H1 (cell line): ENCODE measurements at regions not wholly inside any gene's neighbourhood (a gene's known extent, or its start where the extent isn't known, plus 50 kb on each side); places are given as distances from the start of the nearest gene placed in this dataset.
A peak's percentile ranks its signal among the peaks of the same experiment; 100 is the strongest.

Experiments
- CTCF ChIA-PET: fragments of 300-600 bp; sonication (Branson Sonifier 250); formaldehyde crosslinking; loops from one replicate; lab custom pipeline; 2021; ENCODE audit not compliant: partially characterized antibody; lab: Charles Lee
- POLR2A ChIA-PET: fragments of 300-600 bp; sonication (Branson Sonifier 250); formaldehyde crosslinking; loops from one replicate; lab custom pipeline; 2021; ENCODE audit warnings: inconsistent platforms; ENCODE audit not compliant: partially characterized antibody; lab: Charles Lee
- DNase-seq, 2 experiments: peaks; one replicate each; pipeline versions ENCODE4 v3.0.0 to v3.0.0-alpha.2; 2010 to 2022; ENCODE audit warnings: low spot score in 2 of 2, low read depth in 1 of 2, mixed read lengths in 1 of 2
- FAIRE-seq: peaks from 2 replicates; lab custom pipeline; 2011; peaks lifted over from hg19 to GRCh38; lab: Jason Lieb, UNC
- H2AFZ ChIP-seq: 2 replicates; pipeline ENCODE4 v1.8.1; 2012; ENCODE audit warnings: low read length, inconsistent platforms
- H2AK5ac ChIP-seq: 2 replicates; pipeline ENCODE4 v1.6.1; 2013; ENCODE audit warnings: low read depth, low read length
- H2BK120ac ChIP-seq: replicated peaks from 2 replicates; pipeline ENCODE3; 2013; ENCODE audit warnings: low read depth, low read length, inconsistent platforms
- H2BK12ac ChIP-seq: 2 replicates; pipeline ENCODE4 v1.6.1; 2013; ENCODE audit warnings: low read depth, low read length
- H2BK15ac ChIP-seq: 2 replicates; pipeline ENCODE4 v1.6.1; 2013; ENCODE audit warnings: low read length
- H2BK20ac ChIP-seq: 2 replicates; pipeline ENCODE4 v1.6.1; 2013; ENCODE audit warnings: low read length
- H2BK5ac ChIP-seq: 2 replicates; pipeline ENCODE4 v1.6.1; 2013; ENCODE audit warnings: low read depth, low read length
- H3K14ac ChIP-seq: 2 replicates; pipeline ENCODE4 v1.6.1; 2013; ENCODE audit warnings: inconsistent platforms; ENCODE audit not compliant: insufficient read length
- H3K18ac ChIP-seq: 2 replicates; pipeline ENCODE4 v1.6.1; 2013; ENCODE audit warnings: low read length; ENCODE audit errors: extremely low read depth
- H3K23ac ChIP-seq: 2 replicates; pipeline ENCODE4 v1.6.1; 2013; ENCODE audit warnings: inconsistent platforms; ENCODE audit not compliant: insufficient read length
- H3K23me2 ChIP-seq: 2 replicates; pipeline ENCODE4 v1.6.1; 2013; ENCODE audit warnings: low read depth, low read length
- H3K27ac ChIP-seq: 2 replicates; pipeline ENCODE4 v1.6.1; 2011; ENCODE audit warnings: low read depth, low read length, inconsistent platforms
- H3K27me3 ChIP-seq, 4 experiments: replicated peaks in 1 of 4; 1 replicate in 1 of 4; 2 replicates in 3 of 4; pipeline versions ENCODE4 v1.6.1 to v1.8.1; 2011 to 2013; ENCODE audit warnings: low read length in 3 of 4, mild to moderate bottlenecking in 3 of 4, inconsistent platforms in 2 of 4, mixed read lengths in 2 of 4, moderate library complexity in 1 of 4; ENCODE audit not compliant: control insufficient read depth in 3 of 4, insufficient read depth in 3 of 4; ENCODE audit errors: extremely low read depth in 1 of 4
- H3K36me3 ChIP-seq, 4 experiments: 2 replicates each; pipeline versions ENCODE4 v1.6.1 to v1.8.1; 2011 to 2013; ENCODE audit warnings: mild to moderate bottlenecking in 4 of 4, low read length in 3 of 4, moderate library complexity in 2 of 4, control low read depth in 1 of 4, inconsistent platforms in 1 of 4; ENCODE audit not compliant: insufficient read depth in 4 of 4, control insufficient read depth in 2 of 4
- H3K4ac ChIP-seq: replicated peaks from 2 replicates; pipeline ENCODE3; 2013; ENCODE audit warnings: low read length, low read depth, mixed read lengths, inconsistent platforms; ENCODE audit not compliant: insufficient read length
- H3K4me1 ChIP-seq, 4 experiments: replicated peaks in 1 of 4; 1 replicate in 1 of 4; 2 replicates in 3 of 4; pipeline versions ENCODE4 v1.6.1 to v1.8.1; 2011 to 2013; ENCODE audit warnings: low read length in 3 of 4, inconsistent platforms in 2 of 4, mixed read lengths in 1 of 4; ENCODE audit not compliant: insufficient read depth in 4 of 4, control insufficient read depth in 3 of 4
- H3K4me2 ChIP-seq, 2 experiments: 2 replicates each; pipeline versions ENCODE4 v1.6.1 to v1.8.1; 2011 to 2013; ENCODE audit warnings: low read depth in 2 of 2, low read length in 2 of 2, control low read depth in 1 of 2, inconsistent platforms in 1 of 2, mild to moderate bottlenecking in 1 of 2; ENCODE audit not compliant: insufficient read depth in 1 of 2
- H3K4me3 ChIP-seq, 4 experiments: fragments of 200-600, 300-600 bp in 1 of 4; sonication (generic), shearing (Covaris generic), sonication (Bioruptor Twin) in 1 of 4; 2 replicates each; pipeline versions ENCODE4 v1.5.1 to v1.8.1; 2011 to 2016; ENCODE audit warnings: low read length in 4 of 4, low read depth in 3 of 4, control low read depth in 2 of 4, inconsistent platforms in 2 of 4, mild to moderate bottlenecking in 2 of 4, mixed read lengths in 1 of 4, moderate library complexity in 1 of 4; ENCODE audit not compliant: insufficient read depth in 2 of 4; ENCODE audit errors: extremely low read depth in 1 of 4
- H3K56ac ChIP-seq: replicated peaks from 2 replicates; pipeline ENCODE3; 2013; ENCODE audit warnings: low read depth, mild to moderate bottlenecking, mixed read lengths, low read length, inconsistent platforms; ENCODE audit not compliant: insufficient read length
- H3K79me1 ChIP-seq: 2 replicates; pipeline ENCODE4 v1.6.1; 2013; ENCODE audit warnings: low read depth, low read length, control low read depth
- H3K79me2 ChIP-seq, 2 experiments: 2 replicates each; pipeline versions ENCODE4 v1.6.1 to v1.8.1; 2012 to 2013; ENCODE audit warnings: low read length in 2 of 2, mild to moderate bottlenecking in 2 of 2, inconsistent platforms in 1 of 2; ENCODE audit not compliant: insufficient read depth in 2 of 2, control insufficient read depth in 1 of 2
- H3K9ac ChIP-seq, 4 experiments: replicated peaks in 1 of 4; 1 replicate in 1 of 4; 2 replicates in 3 of 4; pipeline versions ENCODE4 v1.6.1 to v1.8.1; 2011 to 2013; ENCODE audit warnings: low read depth in 3 of 4, low read length in 3 of 4, control low read depth in 2 of 4, mild to moderate bottlenecking in 2 of 4, moderate library complexity in 2 of 4, inconsistent platforms in 1 of 4; ENCODE audit errors: extremely low read depth in 1 of 4
- H3K9me3 ChIP-seq, 2 experiments: 2 replicates each; pipeline versions ENCODE4 v1.6.1 to v1.8.1; 2012 to 2013; ENCODE audit warnings: mild to moderate bottlenecking in 2 of 2, moderate library complexity in 2 of 2, control low read depth in 1 of 2, inconsistent platforms in 1 of 2, low read depth in 1 of 2, low read length in 1 of 2, mixed read lengths in 1 of 2; ENCODE audit not compliant: insufficient read depth in 2 of 2
- H4K20me1 ChIP-seq, 2 experiments: replicated peaks in 1 of 2; 2 replicates each; pipeline versions ENCODE3 to v1.8.1; 2011 to 2013; ENCODE audit warnings: inconsistent platforms in 2 of 2, low read length in 2 of 2, mild to moderate bottlenecking in 1 of 2; ENCODE audit not compliant: insufficient read depth in 2 of 2, control insufficient read depth in 1 of 2
- H4K5ac ChIP-seq: 2 replicates; pipeline ENCODE4 v1.6.1; 2013; ENCODE audit warnings: low read length, low read depth, mixed read lengths, inconsistent platforms; ENCODE audit not compliant: insufficient read length
- H4K8ac ChIP-seq: 2 replicates; pipeline ENCODE4 v1.8.0; 2013; ENCODE audit warnings: mild to moderate bottlenecking, moderate library complexity, low read length, inconsistent platforms; ENCODE audit not compliant: insufficient read depth; ENCODE audit errors: extremely low read depth
- H4K91ac ChIP-seq: replicated peaks from 2 replicates; pipeline ENCODE3; 2013; ENCODE audit warnings: low read length, mixed read lengths, inconsistent platforms; ENCODE audit not compliant: insufficient read length
- PHF8 ChIP-seq: fragments of 200-600 bp; sonication (generic); conservative IDR thresholded peaks from 2 replicates; pipeline ENCODE4 v1.7.1; 2012; ENCODE audit warnings: low read depth, mild to moderate bottlenecking, inconsistent platforms, low read length, moderate library complexity
- RAD21 ChIP-seq, 2 experiments: IDR thresholded peaks in 1 of 2; conservative IDR thresholded peaks in 1 of 2; 2 replicates each; pipeline ENCODE4 v1.6.1; 2011; ENCODE audit warnings: low read depth in 2 of 2, low read length in 2 of 2, improper control_type of control experiment in 1 of 2, inconsistent platforms in 1 of 2, mild to moderate bottlenecking in 1 of 2, moderate library complexity in 1 of 2

GRCh38 chr3:159080821-159081220 is 279.0 kb downstream of the MFSD1 start:
- Histone ChIP-seq H2BK15ac (no peak overlapping the region), H3K14ac (no peak overlapping the region), H2BK12ac (no peak overlapping the region), H4K91ac (no peak overlapping the region), H2AFZ (peak overlapping the region; percentile 68; the same call in 1 of the 2 replicates), H3K4me3 (no peak overlapping the region), H3K56ac (no peak overlapping the region), H3K27ac (no peak overlapping the region), H3K23me2 (no peaks in the 10 kb centered on the region), H3K79me1 (no peaks in the 10 kb centered on the region), H4K8ac (no peak overlapping the region), H4K20me1 (no peaks in the 10 kb centered on the region), H3K36me3 (no peaks in the 10 kb centered on the region), H3K9ac (no peak overlapping the region), H3K4me2 (no peak overlapping the region), H2BK120ac (no peak overlapping the region), H3K23ac (peak overlapping the region; percentile 32), H3K4ac (no peak overlapping the region), H3K18ac (no peak overlapping the region), H3K4me1 (no peaks in the 10 kb centered on the region), H2BK20ac (no peak overlapping the region), H3K9me3 (no peaks in the 10 kb centered on the region), H2AK5ac (no peak overlapping the region), H4K5ac (no peak overlapping the region), H3K79me2 (no peaks in the 10 kb centered on the region), H3K27me3 (no peaks in the 10 kb centered on the region), H2BK5ac (no peak overlapping the region)
- FAIRE-seq (no peak), DNase-seq (no peak)
- POLR2A ChIA-PET = no interaction called here
- CTCF ChIA-PET = interaction anchor here (1.1 kb wide), 1 partner anchor 26 kb away, joined by 3 read pairs; no protein-coding TSS in a partner anchor
- TF ChIP-seq RAD21 (IDR thresholded peaks at IDR 0.05 in 1 of 2, conservative IDR thresholded peaks at IDR 0.05 in 1 of 2; ENCODE audit: low read depth in 2 of 2, low read length in 2 of 2) = no peak
- no peak for TF ChIP-seq PHF8
